ENCODE measurements at regions not wholly inside any gene's neighbourhood (a gene's known extent, or its start where the extent isn't known, plus 50 kb on each side); places are given as distances from the start of the nearest gene placed in this dataset.

DNA sequence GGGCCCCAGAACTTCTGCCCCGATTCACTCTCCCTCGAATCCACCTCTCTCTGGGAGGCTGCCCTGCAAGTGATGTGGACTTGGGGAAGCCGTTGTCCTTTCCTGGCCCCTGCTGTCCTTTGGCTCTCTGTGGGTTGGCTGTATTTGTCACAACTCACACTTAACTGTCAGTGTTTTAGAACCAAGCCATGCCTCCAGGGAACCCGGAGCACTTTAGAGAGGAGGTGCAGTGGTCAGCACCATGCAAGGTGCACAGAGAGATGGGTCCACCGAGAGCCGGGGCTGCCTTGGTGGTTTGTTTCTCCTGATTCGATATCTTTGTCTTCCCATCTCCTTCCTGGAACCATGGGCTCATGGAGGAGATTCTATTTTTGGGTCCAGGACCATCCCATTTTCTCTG, 129.5 kb upstream of the RTL1 start:
- TF ChIP-seq EZH2 (IDR thresholded peaks at IDR 0.05) (no peak), TCF7L2 (IDR thresholded peaks at IDR 0.05; ENCODE audit: borderline replicate concordance, extremely low read depth, insufficient read depth, insufficient read length) (no peak), ZNF274 (IDR thresholded peaks at IDR 0.05; ENCODE audit: low read depth, low read length) (no peak), RAD21 (IDR thresholded peaks at IDR 0.05; ENCODE audit: low read depth) (no peak), ZFX (IDR thresholded peaks at IDR 0.05) (no peak), SIN3A (IDR thresholded peaks at IDR 0.05; ENCODE audit: low read depth) (no peak), EZH2phosphoT487 (IDR thresholded peaks at IDR 0.05; ENCODE audit: borderline replicate concordance) (no peak), POLR2AphosphoS5 (IDR thresholded peaks at IDR 0.05; ENCODE audit: low read depth, low read length) (no peak), EGR1 (IDR thresholded peaks at IDR 0.05; ENCODE audit: low read depth) (no peak), POLR2A (IDR thresholded peaks at IDR 0.05; ENCODE audit: borderline replicate concordance, extremely low read depth, insufficient read depth, insufficient read length) (no peak), SRF (IDR thresholded peaks at IDR 0.05; ENCODE audit: low read depth) (no peak)
- TF ChIP-seq, protein P1, sequence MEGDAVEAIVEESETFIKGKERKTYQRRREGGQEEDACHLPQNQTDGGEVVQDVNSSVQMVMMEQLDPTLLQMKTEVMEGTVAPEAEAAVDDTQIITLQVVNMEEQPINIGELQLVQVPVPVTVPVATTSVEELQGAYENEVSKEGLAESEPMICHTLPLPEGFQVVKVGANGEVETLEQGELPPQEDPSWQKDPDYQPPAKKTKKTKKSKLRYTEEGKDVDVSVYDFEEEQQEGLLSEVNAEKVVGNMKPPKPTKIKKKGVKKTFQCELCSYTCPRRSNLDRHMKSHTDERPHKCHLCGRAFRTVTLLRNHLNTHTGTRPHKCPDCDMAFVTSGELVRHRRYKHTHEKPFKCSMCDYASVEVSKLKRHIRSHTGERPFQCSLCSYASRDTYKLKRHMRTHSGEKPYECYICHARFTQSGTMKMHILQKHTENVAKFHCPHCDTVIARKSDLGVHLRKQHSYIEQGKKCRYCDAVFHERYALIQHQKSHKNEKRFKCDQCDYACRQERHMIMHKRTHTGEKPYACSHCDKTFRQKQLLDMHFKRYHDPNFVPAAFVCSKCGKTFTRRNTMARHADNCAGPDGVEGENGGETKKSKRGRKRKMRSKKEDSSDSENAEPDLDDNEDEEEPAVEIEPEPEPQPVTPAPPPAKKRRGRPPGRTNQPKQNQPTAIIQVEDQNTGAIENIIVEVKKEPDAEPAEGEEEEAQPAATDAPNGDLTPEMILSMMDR (IDR thresholded peaks at IDR 0.05 in 2 of 3, conservative IDR thresholded peaks at IDR 0.05 in 1 of 3; ENCODE audit: borderline replicate concordance in 1 of 3, insufficient read depth in 1 of 3, low read depth in 2 of 3, low read length in 2 of 3), result no peak
- TF ChIP-seq, protein P2, sequence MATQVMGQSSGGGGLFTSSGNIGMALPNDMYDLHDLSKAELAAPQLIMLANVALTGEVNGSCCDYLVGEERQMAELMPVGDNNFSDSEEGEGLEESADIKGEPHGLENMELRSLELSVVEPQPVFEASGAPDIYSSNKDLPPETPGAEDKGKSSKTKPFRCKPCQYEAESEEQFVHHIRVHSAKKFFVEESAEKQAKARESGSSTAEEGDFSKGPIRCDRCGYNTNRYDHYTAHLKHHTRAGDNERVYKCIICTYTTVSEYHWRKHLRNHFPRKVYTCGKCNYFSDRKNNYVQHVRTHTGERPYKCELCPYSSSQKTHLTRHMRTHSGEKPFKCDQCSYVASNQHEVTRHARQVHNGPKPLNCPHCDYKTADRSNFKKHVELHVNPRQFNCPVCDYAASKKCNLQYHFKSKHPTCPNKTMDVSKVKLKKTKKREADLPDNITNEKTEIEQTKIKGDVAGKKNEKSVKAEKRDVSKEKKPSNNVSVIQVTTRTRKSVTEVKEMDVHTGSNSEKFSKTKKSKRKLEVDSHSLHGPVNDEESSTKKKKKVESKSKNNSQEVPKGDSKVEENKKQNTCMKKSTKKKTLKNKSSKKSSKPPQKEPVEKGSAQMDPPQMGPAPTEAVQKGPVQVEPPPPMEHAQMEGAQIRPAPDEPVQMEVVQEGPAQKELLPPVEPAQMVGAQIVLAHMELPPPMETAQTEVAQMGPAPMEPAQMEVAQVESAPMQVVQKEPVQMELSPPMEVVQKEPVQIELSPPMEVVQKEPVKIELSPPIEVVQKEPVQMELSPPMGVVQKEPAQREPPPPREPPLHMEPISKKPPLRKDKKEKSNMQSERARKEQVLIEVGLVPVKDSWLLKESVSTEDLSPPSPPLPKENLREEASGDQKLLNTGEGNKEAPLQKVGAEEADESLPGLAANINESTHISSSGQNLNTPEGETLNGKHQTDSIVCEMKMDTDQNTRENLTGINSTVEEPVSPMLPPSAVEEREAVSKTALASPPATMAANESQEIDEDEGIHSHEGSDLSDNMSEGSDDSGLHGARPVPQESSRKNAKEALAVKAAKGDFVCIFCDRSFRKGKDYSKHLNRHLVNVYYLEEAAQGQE (IDR thresholded peaks at IDR 0.05; ENCODE audit: low read depth), result no peak
